Stimulated activated naive CD4-positive, alpha-beta T cell treated with Interleukin-2 at 50 U/mL for 16 hours (primary cell): ENCODE measurements at regions not wholly inside any gene's neighbourhood (a gene's known extent, or its start where the extent isn't known, plus 50 kb on each side); places are given as distances from the start of the nearest gene placed in this dataset.
"Not testable (repeated sequence)": the region's sequence is repeated elsewhere in the genome, so short reads cannot be mapped to it uniquely, and the experiment has no call there.

Experiments
- DNase-seq: peaks from one replicate; lab custom pipeline; 2025; lab: John Stamatoyannopoulos, UW

DNA sequence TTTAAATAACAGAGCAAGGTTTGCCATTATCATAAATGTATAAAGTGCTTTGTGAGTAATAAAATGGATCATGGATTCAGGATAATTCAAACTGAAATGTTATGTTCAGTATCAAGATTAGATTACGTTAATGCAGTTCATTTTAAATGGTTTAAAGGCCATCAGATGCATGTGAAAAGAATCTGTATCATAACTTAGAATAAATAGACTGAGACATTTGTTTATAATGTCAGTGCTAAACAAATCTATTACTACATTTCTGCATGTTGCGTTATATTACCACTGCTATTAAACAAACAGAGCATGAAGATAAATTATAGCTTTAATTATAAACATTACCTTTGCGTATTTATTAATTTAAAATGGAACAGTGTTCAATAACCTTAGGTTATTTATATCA is 160.2 kb downstream of the TOX3 start:
- no peak for DNase-seq

DNA sequence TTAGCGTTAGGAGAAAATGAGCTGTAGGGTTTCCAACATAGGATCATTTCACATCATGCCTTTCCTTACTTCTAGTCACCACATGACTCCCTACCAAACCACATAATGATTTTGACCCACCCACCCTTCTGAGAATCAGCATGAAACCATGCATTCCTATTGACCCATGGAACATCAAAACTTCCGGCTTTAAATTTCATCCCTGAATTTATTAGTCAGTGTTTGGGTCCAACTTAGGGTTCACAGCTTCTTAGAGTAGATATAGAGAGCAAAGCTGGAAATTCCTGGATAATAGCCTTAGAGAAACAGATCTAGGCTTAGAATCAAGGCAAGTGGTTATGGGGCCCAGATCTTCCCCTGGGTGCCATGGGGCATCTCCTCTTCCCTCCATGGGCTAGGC is 162.6 kb downstream of the TOX3 start:
- no peak for DNase-seq

DNA sequence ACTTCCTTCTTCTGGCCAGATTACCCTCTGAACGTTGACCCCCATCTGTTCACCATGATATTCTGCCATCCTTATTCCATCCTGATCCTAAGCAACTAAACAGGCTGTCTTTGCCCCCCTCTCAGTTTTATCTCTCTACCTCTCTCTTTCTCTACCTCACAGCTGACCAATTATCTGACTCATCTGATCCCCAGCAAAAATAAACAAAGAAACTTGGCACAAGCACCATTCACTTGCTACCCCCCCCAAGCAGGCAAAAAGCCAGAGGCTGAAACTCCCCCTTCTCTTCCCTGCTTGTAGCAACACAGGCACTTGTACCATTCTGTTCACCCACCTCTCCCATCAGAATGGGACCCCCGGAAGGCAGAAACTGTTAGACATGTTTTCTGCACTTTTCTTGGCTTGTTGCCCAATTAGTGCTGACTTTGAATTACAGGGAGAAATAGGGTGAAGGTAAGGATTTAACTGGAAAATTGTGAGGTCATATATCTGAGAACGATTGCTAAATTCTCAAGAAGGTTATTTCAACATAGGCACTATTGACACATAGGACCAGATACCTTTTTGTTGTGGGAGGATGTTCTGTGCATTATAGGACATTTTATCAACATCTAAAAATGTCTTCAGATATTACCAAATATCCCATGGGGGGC is 163.2 kb downstream of the TOX3 start:
- no peak for DNase-seq

DNA sequence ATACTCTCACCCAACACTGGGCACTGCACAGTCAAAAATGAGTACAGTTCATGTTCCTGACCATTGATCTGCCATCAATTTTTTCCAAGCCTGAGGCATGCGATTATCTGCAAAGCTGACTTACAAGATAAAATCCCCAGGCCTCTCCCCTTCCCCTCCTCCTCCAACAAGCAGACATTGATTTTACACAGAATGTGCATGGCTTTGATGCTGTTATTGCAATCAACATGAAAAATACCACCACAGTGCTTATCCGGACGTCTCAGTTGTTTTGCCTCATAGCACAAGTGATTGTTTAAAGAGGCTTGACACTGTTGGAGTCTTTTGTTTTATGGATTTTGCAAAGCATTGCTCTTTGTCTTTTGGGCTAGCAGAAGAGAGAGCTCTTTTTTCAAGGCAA is 163.8 kb downstream of the TOX3 start:
- no peak for DNase-seq

DNA sequence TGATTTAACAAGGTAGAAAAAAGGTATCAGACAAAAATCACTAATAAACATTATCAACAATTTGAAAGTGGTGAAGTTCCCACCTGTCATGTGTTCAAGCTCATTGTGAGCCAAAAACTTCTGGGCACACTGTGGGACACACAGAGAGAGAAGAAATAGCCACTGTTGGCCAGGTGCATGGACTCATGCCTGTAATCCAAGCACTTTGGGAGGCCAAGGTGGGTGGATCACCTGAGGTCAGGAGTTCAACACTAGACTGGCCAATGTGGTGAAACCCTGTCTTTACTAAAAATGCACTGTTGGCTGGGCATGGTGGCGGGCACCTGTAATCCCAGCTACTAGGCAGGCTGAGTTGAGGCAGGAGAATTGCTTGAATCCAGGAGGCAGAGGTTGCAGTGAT is 167.4 kb downstream of the TOX3 start:
- no peak for DNase-seq

DNA sequence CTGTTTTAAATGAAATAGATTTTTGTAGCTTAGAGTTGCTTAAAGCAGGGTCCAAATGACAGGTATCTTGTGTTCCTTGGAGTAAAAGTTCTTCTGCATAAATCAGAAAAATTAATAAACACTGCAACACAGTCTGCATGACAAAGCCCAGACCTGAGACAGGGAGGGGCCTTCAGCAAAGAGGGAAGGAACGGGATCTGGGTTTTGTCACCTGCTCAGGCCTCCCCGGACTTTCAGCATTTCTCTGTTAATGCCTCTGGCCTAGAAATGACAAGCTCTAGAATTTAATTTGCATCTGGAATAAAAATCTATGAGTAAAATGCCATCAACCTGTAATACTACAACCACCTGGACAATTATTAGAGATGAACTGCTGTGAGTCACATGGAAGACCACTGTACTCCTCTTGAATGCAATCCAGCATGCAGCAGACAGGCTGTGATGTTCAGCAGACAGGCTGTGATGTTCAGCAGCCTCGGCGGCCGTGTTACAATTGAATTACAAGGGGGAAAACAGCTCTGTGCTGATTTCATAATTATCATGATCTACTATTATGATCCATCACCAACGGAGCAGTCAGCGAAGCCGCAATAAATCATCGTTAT is 170.2 kb downstream of the TOX3 start:
- no peak for DNase-seq

DNA sequence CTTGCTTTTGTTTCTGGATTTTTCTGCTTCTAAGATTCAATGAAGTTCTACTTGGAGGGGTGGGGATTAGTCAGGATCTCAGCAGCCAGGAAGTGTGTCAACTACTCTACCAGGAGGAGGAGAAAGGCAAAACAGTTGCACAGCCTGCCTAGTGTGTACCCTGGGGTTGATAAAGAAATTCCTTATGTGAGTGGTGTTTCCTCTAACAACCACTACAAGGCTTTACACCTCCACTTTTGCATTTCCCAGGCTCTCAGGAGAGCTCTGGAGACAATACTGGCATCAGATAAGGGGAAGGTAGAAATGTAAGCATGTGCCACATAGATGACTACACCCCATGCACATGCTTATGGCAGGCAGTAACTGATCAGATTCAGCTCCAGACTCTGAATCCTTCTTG is 174.6 kb downstream of the TOX3 start:
- no peak for DNase-seq

DNA sequence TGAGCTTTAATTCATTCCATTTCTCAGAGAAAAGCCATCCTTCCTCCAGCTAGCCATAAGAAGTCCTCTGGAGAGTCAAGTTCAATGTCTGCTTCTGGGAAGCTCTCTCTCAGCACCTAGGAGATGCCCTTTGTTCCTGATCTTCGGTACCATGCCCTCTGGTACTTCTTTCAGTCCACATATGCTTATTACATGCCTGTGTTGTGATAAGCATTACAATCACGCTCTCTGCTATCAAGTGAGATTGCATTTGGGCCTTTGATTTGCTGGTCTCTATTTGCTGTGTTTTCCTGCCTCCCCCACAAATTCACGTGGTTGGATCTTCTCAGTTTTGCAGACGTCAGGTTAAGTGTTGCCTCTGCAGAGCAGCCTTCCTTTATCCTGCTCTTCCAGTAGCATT is 178.1 kb downstream of the TOX3 start:
- no peak for DNase-seq

DNA sequence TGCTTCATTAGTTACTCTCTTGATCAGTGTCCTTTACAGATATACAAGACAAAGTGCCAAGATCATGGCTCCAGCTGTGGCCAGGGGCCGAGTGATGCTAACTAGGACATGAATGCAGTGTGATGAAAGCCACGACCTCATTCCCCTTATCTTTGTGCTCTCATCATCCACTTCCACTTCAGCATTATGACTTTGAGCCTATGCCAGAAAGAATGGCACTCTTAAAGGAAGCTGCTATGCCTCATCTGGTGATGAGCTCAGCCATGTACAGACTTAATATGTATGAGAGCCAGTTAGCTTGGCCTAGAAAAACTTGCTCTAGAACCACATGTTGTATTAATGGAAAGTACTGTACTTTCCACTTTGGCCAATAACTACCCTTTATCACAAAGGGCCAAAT is 179.1 kb downstream of the TOX3 start:
- no peak for DNase-seq

DNA sequence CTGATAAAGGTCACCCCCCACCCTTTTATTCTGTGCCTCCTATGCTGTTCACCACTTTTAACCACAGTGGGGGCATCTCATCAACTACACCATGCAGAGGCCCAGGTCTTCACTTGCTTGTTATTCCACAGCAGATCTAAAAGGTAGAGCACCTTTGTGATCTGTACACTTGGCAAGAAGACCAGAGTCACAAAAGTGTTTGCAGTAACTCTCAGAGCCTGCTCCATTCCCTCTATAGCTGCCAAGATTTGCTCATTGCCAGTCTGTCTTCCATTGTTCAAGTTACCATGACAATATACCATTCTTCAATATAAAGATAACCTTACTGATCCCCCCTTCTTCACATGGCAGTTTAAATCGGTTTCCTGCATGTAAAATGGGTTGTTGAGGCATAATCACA is 180.0 kb downstream of the TOX3 start:
- no peak for DNase-seq

DNA sequence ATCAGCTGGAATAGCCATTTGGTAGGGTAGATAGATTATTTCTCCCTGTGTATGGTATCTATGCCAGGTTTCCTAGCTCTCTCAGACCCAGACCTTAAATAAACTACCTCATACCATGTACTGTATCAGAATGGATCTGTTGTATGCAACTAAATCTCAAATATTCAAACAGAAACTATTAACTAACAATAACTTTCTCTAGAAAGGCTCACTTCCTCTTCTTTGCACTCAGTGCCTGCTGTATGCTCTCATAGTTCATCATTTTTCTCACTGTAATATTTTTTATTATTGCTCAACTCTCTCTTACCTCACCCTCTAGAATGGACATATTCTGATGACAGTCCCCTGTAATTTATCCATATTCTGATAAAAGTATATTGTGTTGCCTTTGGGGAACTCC is 182.4 kb downstream of the TOX3 start:
- DNase-seq = no peak

DNA sequence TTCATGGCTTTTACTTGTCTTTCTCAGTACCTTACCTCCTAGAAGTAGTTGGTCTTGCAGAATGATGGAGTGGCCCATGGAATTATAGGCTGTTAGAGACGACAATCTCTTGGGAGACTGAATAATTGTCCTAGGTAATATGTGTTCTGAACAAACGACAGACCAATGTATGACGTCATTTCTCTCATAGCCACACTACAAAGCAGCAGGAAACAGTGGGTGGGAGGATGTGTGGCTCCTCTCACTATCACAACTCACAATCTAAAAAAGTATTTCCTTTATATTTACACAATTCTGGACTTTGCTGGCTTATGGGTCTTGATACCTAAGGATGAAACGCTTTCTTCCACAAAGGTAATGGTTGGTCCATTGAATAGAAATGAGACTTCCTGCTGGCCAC is 183.9 kb downstream of the TOX3 start:
- DNase-seq = no peak

DNA sequence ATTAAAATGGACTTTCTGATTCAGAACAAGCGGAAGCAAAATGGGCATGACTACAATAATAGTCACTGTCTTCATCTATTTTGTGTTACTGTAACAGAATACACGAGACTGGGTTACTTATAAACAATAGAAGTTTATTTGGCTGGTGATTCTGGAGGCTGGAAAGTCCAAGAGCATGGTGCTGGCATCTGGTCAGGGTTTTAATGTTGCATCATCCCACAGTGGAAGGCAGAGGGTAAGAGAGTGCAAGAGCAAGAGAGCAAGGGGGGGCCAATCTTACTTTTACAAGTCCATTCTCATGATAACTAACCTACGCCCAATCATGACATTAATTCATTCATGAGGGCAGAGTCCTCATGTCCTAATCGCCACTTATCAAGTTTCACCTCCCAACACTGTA is 189.2 kb downstream of the TOX3 start:
- no peak for DNase-seq

DNA sequence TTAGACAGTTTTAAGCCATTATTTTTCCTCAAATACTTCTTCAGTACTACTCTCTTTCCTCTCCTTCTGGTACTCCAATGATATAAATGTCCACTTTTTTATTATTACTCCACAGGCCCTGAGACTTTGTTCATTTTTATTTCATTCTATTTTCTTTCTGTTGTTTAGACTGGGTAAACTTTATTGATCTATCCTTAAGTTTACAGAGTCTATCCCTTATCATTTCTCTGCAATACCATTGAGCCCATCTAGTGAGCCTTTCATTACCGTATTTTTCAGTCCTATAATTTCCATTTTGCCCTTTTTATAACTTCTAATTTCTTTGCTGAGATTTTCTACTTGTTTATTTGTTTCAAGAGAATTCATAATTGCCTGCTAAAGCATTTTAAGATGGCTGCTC is 193.7 kb downstream of the TOX3 start:
- DNase-seq = no peak

DNA sequence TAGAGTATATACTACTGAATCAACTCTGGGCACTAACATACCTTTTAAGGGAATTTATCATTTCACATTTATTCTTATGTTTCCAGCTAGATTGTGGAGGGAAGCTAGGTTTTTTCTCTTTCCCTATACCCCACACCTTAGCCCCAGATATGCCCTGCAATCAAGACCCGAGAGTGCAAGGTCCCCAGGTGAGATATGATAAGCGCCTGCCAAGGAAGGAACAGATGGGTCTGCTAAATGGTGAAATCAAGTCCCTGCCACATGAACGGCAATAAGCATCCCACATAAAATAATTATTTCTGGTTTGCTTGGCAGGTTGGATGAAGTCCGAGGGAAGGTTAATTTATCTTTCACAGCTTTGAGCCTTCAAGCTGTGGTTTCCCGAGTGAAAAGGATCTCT is 195.5 kb downstream of the TOX3 start:
- no peak for DNase-seq

DNA sequence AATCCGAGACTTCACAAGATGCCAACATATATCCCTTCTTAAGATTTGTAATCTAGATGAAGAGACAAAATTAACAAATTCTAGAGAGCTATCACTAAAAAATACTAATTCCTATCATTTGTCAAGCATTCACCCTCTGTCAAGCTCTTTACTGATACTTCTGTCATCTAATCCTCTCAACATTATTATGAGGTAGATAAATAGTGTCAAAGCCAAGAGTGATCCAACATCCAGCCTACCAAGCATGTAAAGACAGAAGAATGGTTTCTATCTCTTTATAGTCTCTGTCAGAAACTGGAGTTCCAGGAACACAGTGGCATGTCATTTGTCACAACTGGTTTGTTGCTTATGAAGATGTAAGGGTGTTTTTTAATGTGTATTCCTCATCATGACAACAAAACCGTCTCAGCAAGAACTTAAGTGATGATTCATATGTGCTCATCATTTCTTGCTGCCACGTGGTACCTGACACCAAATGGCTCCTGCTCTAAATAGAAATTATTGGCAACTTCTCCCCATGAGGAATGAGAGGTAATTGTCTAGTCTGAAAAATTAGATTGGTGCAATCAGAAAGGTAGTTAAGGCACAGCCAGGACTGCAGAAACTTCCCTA is 196.8 kb downstream of the TOX3 start:
- DNase-seq = no peak

DNA sequence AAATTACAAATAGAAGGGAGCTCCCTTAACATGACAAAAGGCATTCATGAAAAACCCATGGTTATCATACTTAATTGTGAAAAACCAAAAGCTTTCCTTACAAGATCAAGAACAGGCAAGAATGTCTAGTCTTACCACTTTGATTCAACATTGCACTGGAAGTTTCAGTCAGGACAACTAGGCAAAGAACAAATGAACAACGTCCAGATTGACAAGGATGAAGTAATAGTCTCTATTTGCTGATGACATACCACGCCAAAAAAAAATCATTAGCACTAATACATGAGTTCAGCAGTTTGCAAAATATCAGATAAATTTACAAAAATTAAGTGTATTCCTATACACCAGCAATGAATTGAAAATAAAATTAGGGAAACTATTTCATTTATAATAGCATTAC is 200.2 kb downstream of the TOX3 start:
- no peak for DNase-seq

DNA sequence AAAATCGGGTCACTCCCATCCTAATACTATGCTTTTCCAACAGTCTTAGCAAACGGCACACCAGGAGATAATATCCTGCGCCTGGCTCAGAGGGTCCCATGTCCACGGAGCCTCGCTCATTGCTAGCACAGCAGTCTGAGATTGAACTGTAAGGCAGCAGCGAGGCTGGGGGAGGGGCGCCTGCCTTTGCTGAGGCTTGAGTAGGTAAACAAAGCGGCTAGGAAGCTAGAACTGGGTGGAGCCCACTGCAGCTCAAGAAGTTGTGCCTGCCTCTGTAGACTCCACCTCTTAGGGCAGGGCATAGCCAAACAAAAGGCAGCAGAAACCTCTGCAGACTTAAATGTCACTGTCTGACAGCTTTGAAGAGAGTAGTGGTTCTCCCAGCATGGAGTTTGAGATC is 213.3 kb downstream of the TOX3 start:
- DNase-seq = not testable (repeated sequence)

DNA sequence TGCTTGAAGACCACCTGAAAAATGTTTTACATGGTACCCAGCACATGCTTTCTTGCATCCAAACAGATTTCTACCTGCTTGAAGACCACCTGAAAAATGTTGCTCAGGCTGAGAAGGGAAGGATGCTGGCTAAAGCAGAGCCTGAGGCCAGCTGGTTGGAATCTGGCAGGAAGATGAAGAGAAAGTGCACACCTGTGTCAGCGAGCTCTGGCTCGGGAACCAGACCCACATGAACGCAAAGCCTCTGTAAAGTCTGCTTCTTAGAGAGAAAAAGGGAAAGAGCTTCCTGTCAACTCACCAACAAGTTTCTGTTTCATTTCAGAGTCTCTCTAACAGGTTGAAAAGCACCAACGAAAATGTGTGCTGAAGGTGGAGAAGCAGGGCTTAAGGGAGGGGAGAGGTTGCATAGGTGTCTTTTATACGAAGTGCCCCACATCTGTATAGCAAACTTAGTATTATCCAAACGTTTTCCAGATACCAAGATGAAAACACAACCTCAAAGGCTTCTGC is 226.0 kb downstream of the TOX3 start:
- no peak for DNase-seq

DNA sequence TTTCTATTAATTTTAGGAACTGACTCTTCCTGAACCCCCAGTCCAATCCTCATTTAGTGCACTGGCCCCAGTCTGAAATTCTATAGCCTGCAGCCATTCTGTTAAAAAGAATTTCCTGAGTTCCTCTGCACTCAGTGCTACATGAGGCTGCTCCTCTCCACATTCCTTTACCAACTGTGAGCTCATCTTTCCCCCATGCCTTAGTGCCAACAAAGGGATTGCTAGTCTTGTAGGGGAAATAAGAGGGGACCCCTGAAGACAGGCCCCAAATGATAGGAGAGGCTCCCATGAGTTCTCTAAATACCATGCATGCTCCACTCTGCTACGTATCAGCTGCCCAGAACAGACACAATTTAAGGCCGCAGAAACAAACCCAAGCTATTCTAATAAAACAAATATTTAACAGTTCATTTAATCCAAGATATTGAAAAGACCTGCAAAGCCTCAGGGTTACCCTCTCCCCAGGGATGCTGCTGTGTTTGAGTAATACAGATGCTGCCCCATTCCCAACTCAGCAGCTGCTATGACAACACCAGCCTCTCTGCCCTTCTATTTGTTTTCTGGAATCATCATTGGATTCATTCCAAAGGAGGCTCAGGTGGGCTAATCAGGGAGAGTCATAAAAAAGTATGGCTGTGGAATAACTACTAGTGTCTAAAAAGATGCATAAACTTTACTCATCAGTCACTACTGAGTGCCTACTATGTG is 228.5 kb downstream of the TOX3 start:
- DNase-seq = no peak

DNA sequence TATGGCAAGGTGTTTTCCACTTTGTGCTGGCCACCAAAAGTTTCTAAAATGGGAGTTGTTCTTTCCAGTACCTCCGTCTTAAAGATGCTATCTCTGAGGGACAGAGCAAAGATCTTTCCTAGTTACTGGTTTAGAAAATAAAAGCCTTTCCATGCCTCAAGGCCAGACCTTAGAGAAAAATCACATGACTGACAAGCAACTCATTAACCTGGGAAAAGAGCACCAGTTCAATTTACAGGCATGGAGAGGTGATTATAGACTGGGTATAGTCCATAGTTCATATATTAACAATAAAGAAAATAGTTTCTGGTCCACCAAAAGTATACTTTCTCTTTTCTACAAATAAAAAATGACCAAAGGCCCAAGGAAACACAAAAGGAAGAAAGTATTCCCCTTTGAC is 230.7 kb downstream of the TOX3 start:
- DNase-seq = no peak

DNA sequence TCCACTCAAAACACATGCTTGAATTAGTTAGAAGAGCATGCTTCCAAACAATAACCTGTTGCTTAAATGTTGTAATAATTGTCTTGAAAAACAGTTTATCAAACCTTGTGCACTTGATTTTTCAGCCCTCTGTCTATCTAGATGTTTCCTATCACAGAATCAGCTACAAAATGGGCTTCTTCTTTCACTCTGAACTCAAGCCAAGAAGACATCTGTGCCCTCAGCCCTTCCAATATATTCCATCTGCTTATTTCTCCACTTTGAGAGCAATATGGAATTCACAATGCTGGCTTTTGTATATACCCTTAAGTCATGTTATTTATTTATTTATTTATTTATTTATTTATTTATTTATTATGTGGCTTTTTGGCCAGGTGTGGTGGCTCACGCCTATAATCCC is 234.2 kb downstream of the TOX3 start:
- DNase-seq = no peak
